ENCODE measurements at regions not wholly inside any gene's neighbourhood (a gene's known extent, or its start where the extent isn't known, plus 50 kb on each side); places are given as distances from the start of the nearest gene placed in this dataset.

DNA sequence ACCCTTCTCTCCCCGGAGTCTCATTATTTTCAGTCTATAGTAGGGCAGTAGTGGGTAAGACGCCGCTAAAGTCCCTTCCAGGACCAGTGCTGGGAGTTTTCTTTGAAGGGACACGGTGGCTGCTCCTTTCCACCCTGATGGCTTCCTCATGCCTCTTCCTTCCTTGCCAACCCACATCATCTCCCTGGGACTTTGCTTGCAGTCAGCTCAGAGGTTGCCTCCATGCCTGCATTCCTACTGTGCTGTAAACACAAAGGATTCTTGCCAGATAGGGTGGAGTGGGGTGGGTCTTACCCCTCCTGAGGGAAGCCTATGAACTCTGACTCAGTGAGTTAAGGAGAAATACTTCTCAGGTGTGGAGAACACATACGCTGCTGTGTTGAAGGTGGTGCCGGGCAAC lies 59.9 kb upstream of the IGFBP3 start (continued):
- TF ChIP-seq, protein P1, sequence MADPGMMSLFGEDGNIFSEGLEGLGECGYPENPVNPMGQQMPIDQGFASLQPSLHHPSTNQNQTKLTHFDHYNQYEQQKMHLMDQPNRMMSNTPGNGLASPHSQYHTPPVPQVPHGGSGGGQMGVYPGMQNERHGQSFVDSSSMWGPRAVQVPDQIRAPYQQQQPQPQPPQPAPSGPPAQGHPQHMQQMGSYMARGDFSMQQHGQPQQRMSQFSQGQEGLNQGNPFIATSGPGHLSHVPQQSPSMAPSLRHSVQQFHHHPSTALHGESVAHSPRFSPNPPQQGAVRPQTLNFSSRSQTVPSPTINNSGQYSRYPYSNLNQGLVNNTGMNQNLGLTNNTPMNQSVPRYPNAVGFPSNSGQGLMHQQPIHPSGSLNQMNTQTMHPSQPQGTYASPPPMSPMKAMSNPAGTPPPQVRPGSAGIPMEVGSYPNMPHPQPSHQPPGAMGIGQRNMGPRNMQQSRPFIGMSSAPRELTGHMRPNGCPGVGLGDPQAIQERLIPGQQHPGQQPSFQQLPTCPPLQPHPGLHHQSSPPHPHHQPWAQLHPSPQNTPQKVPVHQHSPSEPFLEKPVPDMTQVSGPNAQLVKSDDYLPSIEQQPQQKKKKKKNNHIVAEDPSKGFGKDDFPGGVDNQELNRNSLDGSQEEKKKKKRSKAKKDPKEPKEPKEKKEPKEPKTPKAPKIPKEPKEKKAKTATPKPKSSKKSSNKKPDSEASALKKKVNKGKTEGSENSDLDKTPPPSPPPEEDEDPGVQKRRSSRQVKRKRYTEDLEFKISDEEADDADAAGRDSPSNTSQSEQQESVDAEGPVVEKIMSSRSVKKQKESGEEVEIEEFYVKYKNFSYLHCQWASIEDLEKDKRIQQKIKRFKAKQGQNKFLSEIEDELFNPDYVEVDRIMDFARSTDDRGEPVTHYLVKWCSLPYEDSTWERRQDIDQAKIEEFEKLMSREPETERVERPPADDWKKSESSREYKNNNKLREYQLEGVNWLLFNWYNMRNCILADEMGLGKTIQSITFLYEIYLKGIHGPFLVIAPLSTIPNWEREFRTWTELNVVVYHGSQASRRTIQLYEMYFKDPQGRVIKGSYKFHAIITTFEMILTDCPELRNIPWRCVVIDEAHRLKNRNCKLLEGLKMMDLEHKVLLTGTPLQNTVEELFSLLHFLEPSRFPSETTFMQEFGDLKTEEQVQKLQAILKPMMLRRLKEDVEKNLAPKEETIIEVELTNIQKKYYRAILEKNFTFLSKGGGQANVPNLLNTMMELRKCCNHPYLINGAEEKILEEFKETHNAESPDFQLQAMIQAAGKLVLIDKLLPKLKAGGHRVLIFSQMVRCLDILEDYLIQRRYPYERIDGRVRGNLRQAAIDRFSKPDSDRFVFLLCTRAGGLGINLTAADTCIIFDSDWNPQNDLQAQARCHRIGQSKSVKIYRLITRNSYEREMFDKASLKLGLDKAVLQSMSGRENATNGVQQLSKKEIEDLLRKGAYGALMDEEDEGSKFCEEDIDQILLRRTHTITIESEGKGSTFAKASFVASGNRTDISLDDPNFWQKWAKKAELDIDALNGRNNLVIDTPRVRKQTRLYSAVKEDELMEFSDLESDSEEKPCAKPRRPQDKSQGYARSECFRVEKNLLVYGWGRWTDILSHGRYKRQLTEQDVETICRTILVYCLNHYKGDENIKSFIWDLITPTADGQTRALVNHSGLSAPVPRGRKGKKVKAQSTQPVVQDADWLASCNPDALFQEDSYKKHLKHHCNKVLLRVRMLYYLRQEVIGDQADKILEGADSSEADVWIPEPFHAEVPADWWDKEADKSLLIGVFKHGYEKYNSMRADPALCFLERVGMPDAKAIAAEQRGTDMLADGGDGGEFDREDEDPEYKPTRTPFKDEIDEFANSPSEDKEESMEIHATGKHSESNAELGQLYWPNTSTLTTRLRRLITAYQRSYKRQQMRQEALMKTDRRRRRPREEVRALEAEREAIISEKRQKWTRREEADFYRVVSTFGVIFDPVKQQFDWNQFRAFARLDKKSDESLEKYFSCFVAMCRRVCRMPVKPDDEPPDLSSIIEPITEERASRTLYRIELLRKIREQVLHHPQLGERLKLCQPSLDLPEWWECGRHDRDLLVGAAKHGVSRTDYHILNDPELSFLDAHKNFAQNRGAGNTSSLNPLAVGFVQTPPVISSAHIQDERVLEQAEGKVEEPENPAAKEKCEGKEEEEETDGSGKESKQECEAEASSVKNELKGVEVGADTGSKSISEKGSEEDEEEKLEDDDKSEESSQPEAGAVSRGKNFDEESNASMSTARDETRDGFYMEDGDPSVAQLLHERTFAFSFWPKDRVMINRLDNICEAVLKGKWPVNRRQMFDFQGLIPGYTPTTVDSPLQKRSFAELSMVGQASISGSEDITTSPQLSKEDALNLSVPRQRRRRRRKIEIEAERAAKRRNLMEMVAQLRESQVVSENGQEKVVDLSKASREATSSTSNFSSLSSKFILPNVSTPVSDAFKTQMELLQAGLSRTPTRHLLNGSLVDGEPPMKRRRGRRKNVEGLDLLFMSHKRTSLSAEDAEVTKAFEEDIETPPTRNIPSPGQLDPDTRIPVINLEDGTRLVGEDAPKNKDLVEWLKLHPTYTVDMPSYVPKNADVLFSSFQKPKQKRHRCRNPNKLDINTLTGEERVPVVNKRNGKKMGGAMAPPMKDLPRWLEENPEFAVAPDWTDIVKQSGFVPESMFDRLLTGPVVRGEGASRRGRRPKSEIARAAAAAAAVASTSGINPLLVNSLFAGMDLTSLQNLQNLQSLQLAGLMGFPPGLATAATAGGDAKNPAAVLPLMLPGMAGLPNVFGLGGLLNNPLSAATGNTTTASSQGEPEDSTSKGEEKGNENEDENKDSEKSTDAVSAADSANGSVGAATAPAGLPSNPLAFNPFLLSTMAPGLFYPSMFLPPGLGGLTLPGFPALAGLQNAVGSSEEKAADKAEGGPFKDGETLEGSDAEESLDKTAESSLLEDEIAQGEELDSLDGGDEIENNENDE (IDR thresholded peaks at IDR 0.05; ENCODE audit: insufficient replicate concordance, low read length) = no peak
- TF ChIP-seq TAF7 (optimal IDR thresholded peaks at IDR 0.05; ENCODE audit: borderline replicate concordance, low read depth, low read length) = no peak
- no peak for TF ChIP-seq HDAC6 (IDR thresholded peaks at IDR 0.05; ENCODE audit: low read depth, low read length)
- no peak for TF ChIP-seq PHF8 (conservative IDR thresholded peaks at IDR 0.05; ENCODE audit: low read depth, low read length)
- TF ChIP-seq EZH2 (IDR thresholded peaks at IDR 0.05; ENCODE audit: low read depth, low read length, severe bottlenecking) = no peak
- no peak for TF ChIP-seq ZNF274 (IDR thresholded peaks at IDR 0.05; ENCODE audit: borderline replicate concordance, extremely low read depth, low read length)
- no peak for TF ChIP-seq RAD21 (IDR thresholded peaks at IDR 0.05 in 1 of 2, conservative IDR thresholded peaks at IDR 0.05 in 1 of 2; ENCODE audit: low read depth in 2 of 2, low read length in 2 of 2)

Data from H1 (cell line).